ENCODE measurements at regions not wholly inside any gene's neighbourhood (a gene's known extent, or its start where the extent isn't known, plus 50 kb on each side); places are given as distances from the start of the nearest gene placed in this dataset.

- TF ChIP-seq, protein P1, sequence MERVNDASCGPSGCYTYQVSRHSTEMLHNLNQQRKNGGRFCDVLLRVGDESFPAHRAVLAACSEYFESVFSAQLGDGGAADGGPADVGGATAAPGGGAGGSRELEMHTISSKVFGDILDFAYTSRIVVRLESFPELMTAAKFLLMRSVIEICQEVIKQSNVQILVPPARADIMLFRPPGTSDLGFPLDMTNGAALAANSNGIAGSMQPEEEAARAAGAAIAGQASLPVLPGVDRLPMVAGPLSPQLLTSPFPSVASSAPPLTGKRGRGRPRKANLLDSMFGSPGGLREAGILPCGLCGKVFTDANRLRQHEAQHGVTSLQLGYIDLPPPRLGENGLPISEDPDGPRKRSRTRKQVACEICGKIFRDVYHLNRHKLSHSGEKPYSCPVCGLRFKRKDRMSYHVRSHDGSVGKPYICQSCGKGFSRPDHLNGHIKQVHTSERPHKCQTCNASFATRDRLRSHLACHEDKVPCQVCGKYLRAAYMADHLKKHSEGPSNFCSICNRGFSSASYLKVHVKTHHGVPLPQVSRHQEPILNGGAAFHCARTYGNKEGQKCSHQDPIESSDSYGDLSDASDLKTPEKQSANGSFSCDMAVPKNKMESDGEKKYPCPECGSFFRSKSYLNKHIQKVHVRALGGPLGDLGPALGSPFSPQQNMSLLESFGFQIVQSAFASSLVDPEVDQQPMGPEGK (CRISPR knock-in tag; IDR thresholded peaks at IDR 0.05; ENCODE audit: borderline replicate concordance): no peak
- TF ChIP-seq CSRNP3 (CRISPR knock-in tag; IDR thresholded peaks at IDR 0.05) (no peak), ZC3H10 (CRISPR knock-in tag; IDR thresholded peaks at IDR 0.05) (no peak), ZFP30 (CRISPR knock-in tag; IDR thresholded peaks at IDR 0.05) (no peak), PPARA (CRISPR knock-in tag; IDR thresholded peaks at IDR 0.05; ENCODE audit: borderline replicate concordance) (no peak), ISL1 (CRISPR knock-in tag; IDR thresholded peaks at IDR 0.05) (no peak)
Measured at GRCh38 chr7:153130052-153130451, 370.5 kb downstream of the ACTR3B start (continued).

GRCh38 chr7:153151766-153152165 is 392.2 kb downstream of the ACTR3B start:
- no peak for ATAC-seq

GRCh38 chr7:153152801-153153422 is 393.4 kb downstream of the ACTR3B start:
- no peak for ATAC-seq
- TF ChIP-seq, protein P2, sequence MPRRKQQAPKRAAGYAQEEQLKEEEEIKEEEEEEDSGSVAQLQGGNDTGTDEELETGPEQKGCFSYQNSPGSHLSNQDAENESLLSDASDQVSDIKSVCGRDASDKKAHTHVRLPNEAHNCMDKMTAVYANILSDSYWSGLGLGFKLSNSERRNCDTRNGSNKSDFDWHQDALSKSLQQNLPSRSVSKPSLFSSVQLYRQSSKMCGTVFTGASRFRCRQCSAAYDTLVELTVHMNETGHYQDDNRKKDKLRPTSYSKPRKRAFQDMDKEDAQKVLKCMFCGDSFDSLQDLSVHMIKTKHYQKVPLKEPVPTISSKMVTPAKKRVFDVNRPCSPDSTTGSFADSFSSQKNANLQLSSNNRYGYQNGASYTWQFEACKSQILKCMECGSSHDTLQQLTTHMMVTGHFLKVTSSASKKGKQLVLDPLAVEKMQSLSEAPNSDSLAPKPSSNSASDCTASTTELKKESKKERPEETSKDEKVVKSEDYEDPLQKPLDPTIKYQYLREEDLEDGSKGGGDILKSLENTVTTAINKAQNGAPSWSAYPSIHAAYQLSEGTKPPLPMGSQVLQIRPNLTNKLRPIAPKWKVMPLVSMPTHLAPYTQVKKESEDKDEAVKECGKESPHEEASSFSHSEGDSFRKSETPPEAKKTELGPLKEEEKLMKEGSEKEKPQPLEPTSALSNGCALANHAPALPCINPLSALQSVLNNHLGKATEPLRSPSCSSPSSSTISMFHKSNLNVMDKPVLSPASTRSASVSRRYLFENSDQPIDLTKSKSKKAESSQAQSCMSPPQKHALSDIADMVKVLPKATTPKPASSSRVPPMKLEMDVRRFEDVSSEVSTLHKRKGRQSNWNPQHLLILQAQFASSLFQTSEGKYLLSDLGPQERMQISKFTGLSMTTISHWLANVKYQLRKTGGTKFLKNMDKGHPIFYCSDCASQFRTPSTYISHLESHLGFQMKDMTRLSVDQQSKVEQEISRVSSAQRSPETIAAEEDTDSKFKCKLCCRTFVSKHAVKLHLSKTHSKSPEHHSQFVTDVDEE (CRISPR knock-in tag; IDR thresholded peaks at IDR 0.05): no peak
- TF ChIP-seq ZFP3 (CRISPR knock-in tag; IDR thresholded peaks at IDR 0.05) (no peak), ZNF565 (CRISPR knock-in tag; conservative IDR thresholded peaks at IDR 0.05; ENCODE audit: low read depth) (no peak), ZNF70 (CRISPR knock-in tag; IDR thresholded peaks at IDR 0.05) (no peak), ISL1 (CRISPR knock-in tag; IDR thresholded peaks at IDR 0.05) (no peak), CSRNP3 (CRISPR knock-in tag; IDR thresholded peaks at IDR 0.05) (no peak), RARB (CRISPR knock-in tag; IDR thresholded peaks at IDR 0.05) (no peak), GLIS3 (CRISPR knock-in tag; IDR thresholded peaks at IDR 0.05) (no peak), TCF4 (CRISPR knock-in tag; IDR thresholded peaks at IDR 0.05; ENCODE audit: borderline replicate concordance) (no peak), OSR1 (CRISPR knock-in tag; IDR thresholded peaks at IDR 0.05) (no peak)
- TF ChIP-seq, protein P3, sequence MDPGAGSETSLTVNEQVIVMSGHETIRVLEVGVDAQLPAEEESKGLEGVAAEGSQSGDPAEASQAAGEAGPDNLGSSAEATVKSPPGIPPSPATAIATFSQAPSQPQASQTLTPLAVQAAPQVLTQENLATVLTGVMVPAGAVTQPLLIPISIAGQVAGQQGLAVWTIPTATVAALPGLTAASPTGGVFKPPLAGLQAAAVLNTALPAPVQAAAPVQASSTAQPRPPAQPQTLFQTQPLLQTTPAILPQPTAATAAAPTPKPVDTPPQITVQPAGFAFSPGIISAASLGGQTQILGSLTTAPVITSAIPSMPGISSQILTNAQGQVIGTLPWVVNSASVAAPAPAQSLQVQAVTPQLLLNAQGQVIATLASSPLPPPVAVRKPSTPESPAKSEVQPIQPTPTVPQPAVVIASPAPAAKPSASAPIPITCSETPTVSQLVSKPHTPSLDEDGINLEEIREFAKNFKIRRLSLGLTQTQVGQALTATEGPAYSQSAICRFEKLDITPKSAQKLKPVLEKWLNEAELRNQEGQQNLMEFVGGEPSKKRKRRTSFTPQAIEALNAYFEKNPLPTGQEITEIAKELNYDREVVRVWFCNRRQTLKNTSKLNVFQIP (CRISPR knock-in tag; IDR thresholded peaks at IDR 0.05; ENCODE audit: borderline replicate concordance, low read depth): no peak
- TF ChIP-seq, protein P1 (CRISPR knock-in tag; IDR thresholded peaks at IDR 0.05; ENCODE audit: borderline replicate concordance): no peak

More at GRCh38 chr7:153151766-153152165, 392.2 kb downstream of the ACTR3B start:
- TF ChIP-seq ZNF8 (CRISPR knock-in tag; IDR thresholded peaks at IDR 0.05) (no peak), ZC3H10 (CRISPR knock-in tag; IDR thresholded peaks at IDR 0.05) (no peak), OSR1 (CRISPR knock-in tag; IDR thresholded peaks at IDR 0.05) (no peak), ZFP30 (CRISPR knock-in tag; IDR thresholded peaks at IDR 0.05) (no peak), CREB5 (CRISPR knock-in tag; IDR thresholded peaks at IDR 0.05; ENCODE audit: low read depth) (no peak), BACH2 (CRISPR knock-in tag; IDR thresholded peaks at IDR 0.05; ENCODE audit: borderline replicate concordance) (no peak), ZFP3 (CRISPR knock-in tag; IDR thresholded peaks at IDR 0.05) (no peak), CSDC2 (CRISPR knock-in tag; IDR thresholded peaks at IDR 0.05) (no peak), RARB (CRISPR knock-in tag; IDR thresholded peaks at IDR 0.05) (no peak), ARNTL (CRISPR knock-in tag; IDR thresholded peaks at IDR 0.05; ENCODE audit: borderline replicate concordance, low read depth) (no peak), PPARA (CRISPR knock-in tag; IDR thresholded peaks at IDR 0.05; ENCODE audit: borderline replicate concordance) (no peak), TCF4 (CRISPR knock-in tag; IDR thresholded peaks at IDR 0.05; ENCODE audit: borderline replicate concordance) (no peak), GLIS3 (CRISPR knock-in tag; IDR thresholded peaks at IDR 0.05) (no peak)

All from SK-N-SH treated with all-trans-retinoic acid at 6 μM for 48 hours (cell line).